ENCODE measurements at regions not wholly inside any gene's neighbourhood (a gene's known extent, or its start where the extent isn't known, plus 50 kb on each side); places are given as distances from the start of the nearest gene placed in this dataset.

DNA sequence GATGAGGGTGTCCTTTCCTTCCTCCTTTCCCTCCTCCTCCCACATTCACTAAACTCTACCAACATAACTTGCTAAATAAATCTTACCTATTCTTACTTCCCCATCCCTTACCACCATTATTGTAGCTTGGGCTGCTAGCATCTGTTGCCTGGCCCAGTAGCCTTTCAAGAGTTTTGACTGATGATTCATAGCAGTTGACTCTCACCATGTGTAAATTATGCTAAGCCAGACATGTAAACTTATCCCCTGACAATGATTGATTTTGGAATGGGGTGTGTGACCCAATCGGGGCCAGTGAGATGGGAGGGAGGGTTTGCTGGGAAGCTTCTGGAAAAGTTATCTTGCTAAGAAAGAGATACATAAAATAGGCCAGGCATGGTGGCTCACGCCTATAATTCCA, 161.8 kb upstream of the SPRY4 start:
- TF ChIP-seq JUNB (IDR thresholded peaks at IDR 0.05; ENCODE audit: unreplicated experiment) (no peak), NANOG (IDR thresholded peaks at IDR 0.05; ENCODE audit: borderline replicate concordance) (no peak), STAT1 (IDR thresholded peaks at IDR 0.05; ENCODE audit: unreplicated experiment) (no peak), ZNF114 (CRISPR knock-in tag; IDR thresholded peaks at IDR 0.05) (no peak), POLR2AphosphoS5 (IDR thresholded peaks at IDR 0.05; ENCODE audit: low read depth) (no peak), ZNF331 (CRISPR knock-in tag; IDR thresholded peaks at IDR 0.05; ENCODE audit: low read depth) (no peak), EZH2 (IDR thresholded peaks at IDR 0.05; ENCODE audit: low read depth, unreplicated experiment) (no peak), CREB1 (CRISPR knock-in tag; IDR thresholded peaks at IDR 0.05; ENCODE audit: low read depth) (no peak), EZH2phosphoT487 (IDR thresholded peaks at IDR 0.05; ENCODE audit: unreplicated experiment) (no peak)
- TF ChIP-seq, protein P1, sequence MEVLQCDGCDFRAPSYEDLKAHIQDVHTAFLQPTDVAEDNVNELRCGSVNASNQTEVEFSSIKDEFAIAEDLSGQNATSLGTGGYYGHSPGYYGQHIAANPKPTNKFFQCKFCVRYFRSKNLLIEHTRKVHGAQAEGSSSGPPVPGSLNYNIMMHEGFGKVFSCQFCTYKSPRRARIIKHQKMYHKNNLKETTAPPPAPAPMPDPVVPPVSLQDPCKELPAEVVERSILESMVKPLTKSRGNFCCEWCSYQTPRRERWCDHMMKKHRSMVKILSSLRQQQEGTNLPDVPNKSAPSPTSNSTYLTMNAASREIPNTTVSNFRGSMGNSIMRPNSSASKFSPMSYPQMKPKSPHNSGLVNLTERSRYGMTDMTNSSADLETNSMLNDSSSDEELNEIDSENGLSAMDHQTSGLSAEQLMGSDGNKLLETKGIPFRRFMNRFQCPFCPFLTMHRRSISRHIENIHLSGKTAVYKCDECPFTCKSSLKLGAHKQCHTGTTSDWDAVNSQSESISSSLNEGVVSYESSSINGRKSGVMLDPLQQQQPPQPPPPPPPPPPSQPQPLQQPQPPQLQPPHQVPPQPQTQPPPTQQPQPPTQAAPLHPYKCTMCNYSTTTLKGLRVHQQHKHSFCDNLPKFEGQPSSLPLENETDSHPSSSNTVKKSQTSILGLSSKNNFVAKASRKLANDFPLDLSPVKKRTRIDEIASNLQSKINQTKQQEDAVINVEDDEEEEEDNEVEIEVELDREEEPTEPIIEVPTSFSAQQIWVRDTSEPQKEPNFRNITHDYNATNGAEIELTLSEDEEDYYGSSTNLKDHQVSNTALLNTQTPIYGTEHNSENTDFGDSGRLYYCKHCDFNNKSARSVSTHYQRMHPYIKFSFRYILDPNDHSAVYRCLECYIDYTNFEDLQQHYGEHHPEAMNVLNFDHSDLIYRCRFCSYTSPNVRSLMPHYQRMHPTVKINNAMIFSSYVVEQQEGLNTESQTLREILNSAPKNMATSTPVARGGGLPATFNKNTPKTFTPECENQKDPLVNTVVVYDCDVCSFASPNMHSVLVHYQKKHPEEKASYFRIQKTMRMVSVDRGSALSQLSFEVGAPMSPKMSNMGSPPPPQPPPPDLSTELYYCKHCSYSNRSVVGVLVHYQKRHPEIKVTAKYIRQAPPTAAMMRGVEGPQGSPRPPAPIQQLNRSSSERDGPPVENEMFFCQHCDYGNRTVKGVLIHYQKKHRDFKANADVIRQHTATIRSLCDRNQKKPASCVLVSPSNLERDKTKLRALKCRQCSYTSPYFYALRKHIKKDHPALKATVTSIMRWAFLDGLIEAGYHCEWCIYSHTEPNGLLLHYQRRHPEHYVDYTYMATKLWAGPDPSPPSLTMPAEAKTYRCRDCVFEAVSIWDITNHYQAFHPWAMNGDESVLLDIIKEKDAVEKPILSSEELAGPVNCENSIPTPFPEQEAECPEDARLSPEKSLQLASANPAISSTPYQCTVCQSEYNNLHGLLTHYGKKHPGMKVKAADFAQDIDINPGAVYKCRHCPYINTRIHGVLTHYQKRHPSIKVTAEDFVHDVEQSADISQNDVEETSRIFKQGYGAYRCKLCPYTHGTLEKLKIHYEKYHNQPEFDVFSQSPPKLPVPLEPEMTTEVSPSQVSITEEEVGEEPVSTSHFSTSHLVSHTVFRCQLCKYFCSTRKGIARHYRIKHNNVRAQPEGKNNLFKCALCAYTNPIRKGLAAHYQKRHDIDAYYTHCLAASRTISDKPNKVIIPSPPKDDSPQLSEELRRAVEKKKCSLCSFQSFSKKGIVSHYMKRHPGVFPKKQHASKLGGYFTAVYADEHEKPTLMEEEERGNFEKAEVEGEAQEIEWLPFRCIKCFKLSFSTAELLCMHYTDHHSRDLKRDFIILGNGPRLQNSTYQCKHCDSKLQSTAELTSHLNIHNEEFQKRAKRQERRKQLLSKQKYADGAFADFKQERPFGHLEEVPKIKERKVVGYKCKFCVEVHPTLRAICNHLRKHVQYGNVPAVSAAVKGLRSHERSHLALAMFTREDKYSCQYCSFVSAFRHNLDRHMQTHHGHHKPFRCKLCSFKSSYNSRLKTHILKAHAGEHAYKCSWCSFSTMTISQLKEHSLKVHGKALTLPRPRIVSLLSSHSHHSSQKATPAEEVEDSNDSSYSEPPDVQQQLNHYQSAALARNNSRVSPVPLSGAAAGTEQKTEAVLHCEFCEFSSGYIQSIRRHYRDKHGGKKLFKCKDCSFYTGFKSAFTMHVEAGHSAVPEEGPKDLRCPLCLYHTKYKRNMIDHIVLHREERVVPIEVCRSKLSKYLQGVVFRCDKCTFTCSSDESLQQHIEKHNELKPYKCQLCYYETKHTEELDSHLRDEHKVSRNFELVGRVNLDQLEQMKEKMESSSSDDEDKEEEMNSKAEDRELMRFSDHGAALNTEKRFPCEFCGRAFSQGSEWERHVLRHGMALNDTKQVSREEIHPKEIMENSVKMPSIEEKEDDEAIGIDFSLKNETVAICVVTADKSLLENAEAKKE (CRISPR knock-in tag; IDR thresholded peaks at IDR 0.05) = no peak
- TF ChIP-seq, protein P2, sequence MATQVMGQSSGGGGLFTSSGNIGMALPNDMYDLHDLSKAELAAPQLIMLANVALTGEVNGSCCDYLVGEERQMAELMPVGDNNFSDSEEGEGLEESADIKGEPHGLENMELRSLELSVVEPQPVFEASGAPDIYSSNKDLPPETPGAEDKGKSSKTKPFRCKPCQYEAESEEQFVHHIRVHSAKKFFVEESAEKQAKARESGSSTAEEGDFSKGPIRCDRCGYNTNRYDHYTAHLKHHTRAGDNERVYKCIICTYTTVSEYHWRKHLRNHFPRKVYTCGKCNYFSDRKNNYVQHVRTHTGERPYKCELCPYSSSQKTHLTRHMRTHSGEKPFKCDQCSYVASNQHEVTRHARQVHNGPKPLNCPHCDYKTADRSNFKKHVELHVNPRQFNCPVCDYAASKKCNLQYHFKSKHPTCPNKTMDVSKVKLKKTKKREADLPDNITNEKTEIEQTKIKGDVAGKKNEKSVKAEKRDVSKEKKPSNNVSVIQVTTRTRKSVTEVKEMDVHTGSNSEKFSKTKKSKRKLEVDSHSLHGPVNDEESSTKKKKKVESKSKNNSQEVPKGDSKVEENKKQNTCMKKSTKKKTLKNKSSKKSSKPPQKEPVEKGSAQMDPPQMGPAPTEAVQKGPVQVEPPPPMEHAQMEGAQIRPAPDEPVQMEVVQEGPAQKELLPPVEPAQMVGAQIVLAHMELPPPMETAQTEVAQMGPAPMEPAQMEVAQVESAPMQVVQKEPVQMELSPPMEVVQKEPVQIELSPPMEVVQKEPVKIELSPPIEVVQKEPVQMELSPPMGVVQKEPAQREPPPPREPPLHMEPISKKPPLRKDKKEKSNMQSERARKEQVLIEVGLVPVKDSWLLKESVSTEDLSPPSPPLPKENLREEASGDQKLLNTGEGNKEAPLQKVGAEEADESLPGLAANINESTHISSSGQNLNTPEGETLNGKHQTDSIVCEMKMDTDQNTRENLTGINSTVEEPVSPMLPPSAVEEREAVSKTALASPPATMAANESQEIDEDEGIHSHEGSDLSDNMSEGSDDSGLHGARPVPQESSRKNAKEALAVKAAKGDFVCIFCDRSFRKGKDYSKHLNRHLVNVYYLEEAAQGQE (IDR thresholded peaks at IDR 0.05; ENCODE audit: unreplicated experiment) = no peak
- TF ChIP-seq, protein P3, sequence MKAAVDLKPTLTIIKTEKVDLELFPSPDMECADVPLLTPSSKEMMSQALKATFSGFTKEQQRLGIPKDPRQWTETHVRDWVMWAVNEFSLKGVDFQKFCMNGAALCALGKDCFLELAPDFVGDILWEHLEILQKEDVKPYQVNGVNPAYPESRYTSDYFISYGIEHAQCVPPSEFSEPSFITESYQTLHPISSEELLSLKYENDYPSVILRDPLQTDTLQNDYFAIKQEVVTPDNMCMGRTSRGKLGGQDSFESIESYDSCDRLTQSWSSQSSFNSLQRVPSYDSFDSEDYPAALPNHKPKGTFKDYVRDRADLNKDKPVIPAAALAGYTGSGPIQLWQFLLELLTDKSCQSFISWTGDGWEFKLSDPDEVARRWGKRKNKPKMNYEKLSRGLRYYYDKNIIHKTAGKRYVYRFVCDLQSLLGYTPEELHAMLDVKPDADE (IDR thresholded peaks at IDR 0.05) = no peak
- TF ChIP-seq, protein P4, sequence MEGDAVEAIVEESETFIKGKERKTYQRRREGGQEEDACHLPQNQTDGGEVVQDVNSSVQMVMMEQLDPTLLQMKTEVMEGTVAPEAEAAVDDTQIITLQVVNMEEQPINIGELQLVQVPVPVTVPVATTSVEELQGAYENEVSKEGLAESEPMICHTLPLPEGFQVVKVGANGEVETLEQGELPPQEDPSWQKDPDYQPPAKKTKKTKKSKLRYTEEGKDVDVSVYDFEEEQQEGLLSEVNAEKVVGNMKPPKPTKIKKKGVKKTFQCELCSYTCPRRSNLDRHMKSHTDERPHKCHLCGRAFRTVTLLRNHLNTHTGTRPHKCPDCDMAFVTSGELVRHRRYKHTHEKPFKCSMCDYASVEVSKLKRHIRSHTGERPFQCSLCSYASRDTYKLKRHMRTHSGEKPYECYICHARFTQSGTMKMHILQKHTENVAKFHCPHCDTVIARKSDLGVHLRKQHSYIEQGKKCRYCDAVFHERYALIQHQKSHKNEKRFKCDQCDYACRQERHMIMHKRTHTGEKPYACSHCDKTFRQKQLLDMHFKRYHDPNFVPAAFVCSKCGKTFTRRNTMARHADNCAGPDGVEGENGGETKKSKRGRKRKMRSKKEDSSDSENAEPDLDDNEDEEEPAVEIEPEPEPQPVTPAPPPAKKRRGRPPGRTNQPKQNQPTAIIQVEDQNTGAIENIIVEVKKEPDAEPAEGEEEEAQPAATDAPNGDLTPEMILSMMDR (conservative IDR thresholded peaks at IDR 0.05; ENCODE audit: low read depth in 2 of 2) = no peak
- H3K4me1 ChIP-seq (ENCODE audit: insufficient read depth) = no peaks in the 10 kb centered on the region
- H3F3A ChIP-seq (replicated peaks; ENCODE audit: low read depth) = no peaks in the 10 kb centered on the region
- no peak overlapping the region for H3K4me3 ChIP-seq
- peaks cover 11% of the 10 kb centered on the region for H3K4me1 Mint-ChIP-seq
- peaks cover 8% of the 10 kb centered on the region for H3K9me3 Mint-ChIP-seq
- H3K4me2 ChIP-seq = no peak overlapping the region
- no peaks in the 10 kb centered on the region for H3K36me3 ChIP-seq (ENCODE audit: insufficient read depth)
- peaks cover 10% of the 10 kb centered on the region for H3K9me2 ChIP-seq (ENCODE audit: insufficient read depth)
- no peaks in the 10 kb centered on the region for H4K20me1 ChIP-seq (replicated peaks; ENCODE audit: insufficient read depth)
- peaks cover 10% of the 10 kb centered on the region for H3K36me3 Mint-ChIP-seq (ENCODE audit: low read depth)
- H3K27ac Mint-ChIP-seq = no peak overlapping the region
- no peaks in the 10 kb centered on the region for H3K79me2 ChIP-seq (replicated peaks; ENCODE audit: insufficient read depth)
- DNase-seq (ENCODE audit: low spot score) (no peak), ATAC-seq (no peak)
- H2AFZ ChIP-seq = no peak overlapping the region
- no peaks in the 10 kb centered on the region for H3K27me3 ChIP-seq (ENCODE audit: insufficient read depth)
- H3K4me3 Mint-ChIP-seq = no peak overlapping the region
- H3K27me3 Mint-ChIP-seq (ENCODE audit: insufficient read depth, low read depth, poor library complexity) = no peaks in the 10 kb centered on the region
- no peak overlapping the region for H3K27ac ChIP-seq (ENCODE audit: low read depth)
